AG09319 (cell line): ENCODE measurements at regions not wholly inside any gene's neighbourhood (a gene's known extent, or its start where the extent isn't known, plus 50 kb on each side); places are given as distances from the start of the nearest gene placed in this dataset.

Source experiments
- DNase-seq: peaks from one replicate; pipeline ENCODE4 v3.0.0-alpha.2; 2010; ENCODE audit warnings: low read depth; ENCODE audit errors: extremely low read depth
- TF ChIP-seq, protein P1 (sequence below): IDR thresholded peaks from 2 replicates; pipeline ENCODE4 v1.5.1; 2011; ENCODE audit warnings: low read depth, mild to moderate bottlenecking, inconsistent platforms, low read length, moderate library complexity

DNA sequence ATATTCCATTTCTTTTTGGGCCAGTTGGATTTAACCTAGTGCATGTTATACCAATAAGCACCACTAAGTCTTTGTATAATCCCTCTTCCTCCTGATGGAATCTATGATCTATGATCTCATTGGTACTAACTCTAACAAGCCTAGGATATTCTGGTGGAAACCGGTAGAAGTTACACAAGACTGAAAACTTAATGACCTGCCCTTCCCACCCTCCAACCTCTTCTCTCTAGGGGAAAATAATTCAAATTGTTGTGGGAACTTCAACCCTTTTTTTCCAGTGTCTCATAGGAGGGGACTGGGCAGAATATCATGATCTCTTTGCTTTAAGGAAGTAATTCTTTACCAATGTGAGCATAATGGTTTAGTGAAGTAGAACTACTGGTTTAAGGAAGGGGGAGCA, 289.5 kb upstream of the BOD1L1 start:
- DNase-seq = no peak
- TF ChIP-seq, protein P1, sequence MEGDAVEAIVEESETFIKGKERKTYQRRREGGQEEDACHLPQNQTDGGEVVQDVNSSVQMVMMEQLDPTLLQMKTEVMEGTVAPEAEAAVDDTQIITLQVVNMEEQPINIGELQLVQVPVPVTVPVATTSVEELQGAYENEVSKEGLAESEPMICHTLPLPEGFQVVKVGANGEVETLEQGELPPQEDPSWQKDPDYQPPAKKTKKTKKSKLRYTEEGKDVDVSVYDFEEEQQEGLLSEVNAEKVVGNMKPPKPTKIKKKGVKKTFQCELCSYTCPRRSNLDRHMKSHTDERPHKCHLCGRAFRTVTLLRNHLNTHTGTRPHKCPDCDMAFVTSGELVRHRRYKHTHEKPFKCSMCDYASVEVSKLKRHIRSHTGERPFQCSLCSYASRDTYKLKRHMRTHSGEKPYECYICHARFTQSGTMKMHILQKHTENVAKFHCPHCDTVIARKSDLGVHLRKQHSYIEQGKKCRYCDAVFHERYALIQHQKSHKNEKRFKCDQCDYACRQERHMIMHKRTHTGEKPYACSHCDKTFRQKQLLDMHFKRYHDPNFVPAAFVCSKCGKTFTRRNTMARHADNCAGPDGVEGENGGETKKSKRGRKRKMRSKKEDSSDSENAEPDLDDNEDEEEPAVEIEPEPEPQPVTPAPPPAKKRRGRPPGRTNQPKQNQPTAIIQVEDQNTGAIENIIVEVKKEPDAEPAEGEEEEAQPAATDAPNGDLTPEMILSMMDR = no peak

DNA sequence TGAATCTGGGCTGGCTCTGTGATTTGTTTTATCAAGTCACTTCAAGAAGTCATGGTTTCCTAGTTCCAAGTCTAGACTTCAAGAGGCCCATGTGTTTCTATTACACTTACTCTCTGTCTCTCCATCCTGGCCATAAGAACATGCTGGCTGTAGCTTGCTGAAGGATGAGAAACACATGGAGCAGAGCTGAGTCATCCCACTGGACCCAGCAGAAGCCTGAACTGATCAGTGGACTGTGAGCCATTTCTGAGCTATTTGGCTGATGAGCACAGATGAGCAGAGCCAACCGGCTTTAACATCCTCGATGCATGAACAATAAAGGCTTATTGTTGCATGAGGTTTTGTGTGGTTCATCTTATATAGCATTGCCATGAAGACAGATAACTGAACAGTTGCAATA, 290.6 kb upstream of the BOD1L1 start:
- DNase-seq = peak; percentile 94
- TF ChIP-seq, protein P1 = no peak

DNA sequence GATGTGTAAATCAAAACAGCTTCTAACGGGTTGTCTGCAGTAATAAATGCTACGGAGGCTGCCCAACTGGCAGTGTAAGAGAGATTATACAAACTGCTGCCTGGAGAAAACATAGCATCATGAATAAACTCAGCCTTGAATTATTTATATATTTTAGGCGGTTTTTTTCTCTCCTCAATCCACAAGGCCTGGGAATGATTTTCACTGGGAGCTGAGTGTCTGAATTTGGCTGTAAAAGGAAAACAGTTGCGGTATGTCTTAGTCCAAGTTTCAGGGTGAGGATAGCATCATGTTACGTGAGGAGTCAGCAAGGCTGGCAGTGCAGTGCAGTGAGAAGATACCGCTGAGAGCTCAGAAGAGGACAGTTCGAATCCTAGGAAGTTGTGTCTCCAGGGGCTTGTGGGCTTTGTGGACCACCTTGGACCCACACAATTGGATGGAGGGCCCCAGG, 291.5 kb upstream of the BOD1L1 start:
- TF ChIP-seq, protein P1 = no peak
- peak; percentile 94 for DNase-seq

DNA sequence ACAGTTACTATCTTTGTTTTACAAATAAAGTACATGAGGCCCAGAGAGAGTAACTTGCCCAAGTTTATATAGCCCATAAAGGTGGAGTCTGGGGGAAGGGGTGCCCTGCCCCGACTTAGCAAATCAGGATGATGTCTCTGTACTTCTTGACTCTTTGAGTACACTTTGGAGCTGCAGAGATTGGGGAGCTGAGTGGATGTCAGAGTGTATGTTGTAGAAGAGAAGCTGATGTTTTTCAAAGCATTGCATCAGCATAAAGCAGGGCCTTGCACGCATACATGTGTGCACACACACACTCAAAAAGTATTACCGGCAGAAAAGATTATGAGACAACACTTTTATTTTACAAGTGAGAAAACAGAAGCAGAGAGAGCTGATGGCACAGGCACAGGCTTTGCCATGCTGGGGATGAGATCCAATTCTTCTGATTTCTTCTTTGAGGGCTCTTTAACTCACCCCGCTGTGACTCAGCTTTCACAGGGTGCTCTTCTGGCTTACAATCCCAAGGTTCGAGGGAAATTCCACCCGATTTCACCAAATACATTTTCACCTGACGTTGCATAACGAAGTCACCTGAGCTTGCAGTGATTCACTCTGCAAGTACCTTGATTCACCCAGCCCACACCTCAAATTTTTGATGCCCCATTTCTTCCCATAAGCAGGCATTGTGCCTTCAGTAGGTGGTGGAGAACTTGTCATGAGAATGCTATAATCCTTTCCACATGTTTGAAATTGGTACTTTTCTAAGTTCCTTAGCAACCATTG, 292.8 kb upstream of the BOD1L1 start:
- TF ChIP-seq, protein P1 = no peak
- no peak for DNase-seq

DNA sequence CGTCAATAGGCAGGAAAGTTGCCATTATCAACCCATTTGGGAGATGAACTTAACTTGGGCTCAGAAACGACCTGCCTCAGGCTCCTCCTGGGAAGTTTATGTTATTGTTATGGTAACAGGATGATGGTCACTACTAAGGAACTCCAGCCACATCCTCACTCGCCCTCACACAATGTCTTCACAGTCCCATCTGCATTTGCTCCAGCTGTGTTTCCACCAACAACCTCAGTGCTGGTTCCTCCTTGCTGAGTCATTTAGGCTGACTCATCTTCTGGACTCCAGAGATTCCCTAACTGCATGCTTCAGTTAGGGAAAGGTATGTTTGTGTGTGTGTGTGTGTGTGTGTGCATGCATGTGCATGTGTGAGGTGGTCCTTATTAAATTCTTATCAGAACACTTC, 293.4 kb upstream of the BOD1L1 start:
- TF ChIP-seq, protein P1 = no peak
- peak; percentile 100 for DNase-seq

DNA sequence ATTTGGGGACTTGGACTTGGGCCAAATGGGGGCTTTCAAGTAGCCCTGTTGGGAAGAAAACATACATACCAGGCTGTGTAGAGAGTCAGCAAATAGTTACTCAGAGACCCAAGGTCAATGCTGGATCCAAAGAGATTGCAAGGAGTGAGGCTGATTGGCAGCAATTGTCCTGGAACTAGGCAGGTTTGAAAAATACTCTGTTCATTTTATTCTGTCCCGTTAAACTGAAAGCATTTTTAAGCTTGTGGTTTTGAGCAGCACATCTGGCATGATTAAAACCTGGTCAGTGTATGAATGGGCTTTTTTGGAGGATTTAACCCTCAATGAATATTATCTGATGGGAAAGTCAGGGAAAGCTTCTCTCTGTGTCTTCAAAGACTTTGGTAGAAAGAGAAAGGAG, 294.3 kb upstream of the BOD1L1 start:
- DNase-seq = no peak
- TF ChIP-seq, protein P1 = no peak

DNA sequence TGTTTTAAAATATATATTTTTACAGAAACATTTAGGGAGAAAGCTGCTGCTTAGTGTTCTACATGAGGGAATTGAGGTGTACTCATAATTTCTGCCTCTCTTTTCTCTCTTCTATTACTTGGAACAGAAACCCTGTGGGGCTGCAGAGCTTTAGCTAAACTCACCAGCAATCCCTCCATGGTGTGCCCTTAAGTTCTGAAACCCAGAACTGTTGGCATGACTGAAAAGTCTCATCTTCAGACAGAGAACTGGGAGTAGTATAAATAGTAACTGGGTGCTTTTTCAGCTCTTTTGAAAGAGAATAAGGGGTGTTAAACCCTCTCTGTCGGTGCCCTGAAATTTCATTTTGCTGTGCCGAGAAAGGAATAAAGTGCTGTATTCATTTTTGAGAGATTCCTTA, 294.9 kb upstream of the BOD1L1 start:
- no peak for DNase-seq
- TF ChIP-seq, protein P1 = no peak
